Parathyroid adenoma (tissue), 2 donors: ENCODE measurements at regions not wholly inside any gene's neighbourhood (a gene's known extent, or its start where the extent isn't known, plus 50 kb on each side); places are given as distances from the start of the nearest gene placed in this dataset.
A peak's percentile ranks its signal among the peaks of the same experiment; 100 is the strongest.

Source experiments
- H2AFZ ChIP-seq: fragments of 300-600 bp; sonication (generic); one replicate; pipeline ENCODE4 v1.7.0; 2017; ENCODE audit warnings: antibody characterized with exemption, mild to moderate bottlenecking
- H3K27ac ChIP-seq: fragments of 300-600 bp; sonication (generic); one replicate; pipeline ENCODE4 v1.7.0; 2017
- H3K27me3 ChIP-seq: fragments of 300-600 bp; sonication (generic); one replicate; pipeline ENCODE4 v1.7.0; 2017; ENCODE audit warnings: low read length; ENCODE audit not compliant: control insufficient read depth, insufficient read depth
- H3K36me3 ChIP-seq: fragments of 300-600 bp; sonication (generic); one replicate; pipeline ENCODE4 v1.7.0; 2017; ENCODE audit warnings: low read length; ENCODE audit not compliant: control insufficient read depth, insufficient read depth
- H3K4me1 ChIP-seq: fragments of 300-600 bp; sonication (generic); one replicate; pipeline ENCODE4 v1.7.0; 2017; ENCODE audit warnings: control low read depth
- H3K4me2 ChIP-seq: fragments of 300-600 bp; sonication (generic); one replicate; pipeline ENCODE4 v1.7.0; 2017; ENCODE audit warnings: low read length
- H3K4me3 ChIP-seq: fragments of 300-600 bp; sonication (generic); one replicate; pipeline ENCODE4 v1.7.0; 2017; ENCODE audit warnings: low read depth, low read length
- H3K79me2 ChIP-seq: fragments of 300-600 bp; sonication (generic); one replicate; pipeline ENCODE4 v1.7.0; 2017; ENCODE audit warnings: control low read depth
- H3K9ac ChIP-seq: fragments of 300-600 bp; sonication (generic); one replicate; pipeline ENCODE4 v1.7.0; 2017; ENCODE audit warnings: mild to moderate bottlenecking
- H3K9me3 ChIP-seq: fragments of 300-600 bp; sonication (generic); one replicate; pipeline ENCODE4 v1.7.0; 2017; ENCODE audit warnings: low read length; ENCODE audit not compliant: control insufficient read depth
- CTCF ChIP-seq: fragments of 300-600 bp; sonication (generic); IDR thresholded peaks from one replicate; pipeline ENCODE4 v1.7.0; 2017; ENCODE audit warnings: antibody characterized with exemption, mild to moderate bottlenecking
- donor health status: primary hyperparathyroidism.

GRCh38 chr14:36066636-36067035 lies 109.9 kb downstream of the PTCSC3 start:
- H3K27ac ChIP-seq = no peak overlapping the region
- H3K79me2 ChIP-seq = no peaks in the 10 kb centered on the region
- H3K4me3 ChIP-seq = no peak overlapping the region
- H3K27me3 ChIP-seq = no peaks in the 10 kb centered on the region
- no peak for TF ChIP-seq CTCF
- no peaks in the 10 kb centered on the region for H3K4me1 ChIP-seq
- no peaks in the 10 kb centered on the region for H3K9me3 ChIP-seq
- H3K36me3 ChIP-seq = no peaks in the 10 kb centered on the region
- H2AFZ ChIP-seq = no peak overlapping the region
- H3K4me2 ChIP-seq = no peak overlapping the region
- H3K9ac ChIP-seq = no peak overlapping the region

DNA sequence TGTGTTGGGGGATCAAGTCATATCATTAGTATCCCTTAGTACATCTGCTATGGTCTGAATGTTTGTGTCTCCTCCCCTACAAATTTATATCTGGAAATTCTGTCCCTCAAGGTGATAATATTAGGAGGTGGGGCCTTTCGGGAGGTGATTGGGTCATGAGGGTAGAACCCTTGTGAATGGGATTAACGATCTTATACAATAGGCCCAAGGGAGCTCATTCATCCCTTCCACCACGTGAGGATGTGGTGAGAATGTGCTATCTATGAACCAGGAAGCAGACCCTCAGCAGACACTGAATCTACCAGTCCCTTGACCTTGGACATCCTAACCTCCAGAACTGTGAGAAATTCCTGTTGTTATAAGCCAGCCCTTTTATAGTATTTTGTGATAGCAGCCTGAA lies 110.7 kb downstream of the PTCSC3 start:
- H3K27ac ChIP-seq = no peak overlapping the region
- no peaks in the 10 kb centered on the region for H3K27me3 ChIP-seq
- H3K36me3 ChIP-seq = no peaks in the 10 kb centered on the region
- H3K9ac ChIP-seq = no peak overlapping the region
- H3K79me2 ChIP-seq = no peaks in the 10 kb centered on the region
- H2AFZ ChIP-seq = no peak overlapping the region
- no peaks in the 10 kb centered on the region for H3K9me3 ChIP-seq
- no peaks in the 10 kb centered on the region for H3K4me1 ChIP-seq
- H3K4me3 ChIP-seq = no peak overlapping the region
- H3K4me2 ChIP-seq = no peak overlapping the region
- no peak for TF ChIP-seq CTCF

DNA sequence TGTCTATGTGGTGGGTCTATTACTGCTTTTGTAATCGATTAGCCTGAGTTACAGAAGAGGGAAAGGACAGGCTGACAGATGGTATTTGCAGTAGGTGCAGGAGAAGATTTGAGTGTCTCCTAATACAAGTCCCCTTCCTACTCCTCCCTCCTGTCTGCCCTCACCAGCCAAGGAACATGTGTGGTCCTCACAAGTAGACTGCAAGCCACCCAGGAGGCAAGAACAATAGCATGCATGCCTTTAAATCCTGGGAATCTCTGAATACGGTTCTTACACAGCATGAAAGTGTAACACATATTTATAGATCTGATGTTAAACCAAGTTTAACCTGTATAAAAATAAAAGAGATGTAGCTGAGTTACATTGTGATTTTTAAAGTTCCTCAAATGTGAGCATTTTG lies 117.0 kb downstream of the PTCSC3 start:
- Histone ChIP-seq H3K4me2 (no peak overlapping the region), H3K27me3 (no peaks in the 10 kb centered on the region), H3K36me3 (no peaks in the 10 kb centered on the region), H3K9ac (no peak overlapping the region), H3K4me1 (no peaks in the 10 kb centered on the region), H3K27ac (no peak overlapping the region), H3K4me3 (no peak overlapping the region), H3K9me3 (no peaks in the 10 kb centered on the region), H3K79me2 (no peaks in the 10 kb centered on the region), H2AFZ (no peak overlapping the region)
- no peak for TF ChIP-seq CTCF

- TF ChIP-seq CTCF = no peak
- H3K27me3 ChIP-seq = no peaks in the 10 kb centered on the region
- no peak overlapping the region for H3K27ac ChIP-seq
Observed at GRCh38 chr14:36057452-36058116, 118.9 kb downstream of the PTCSC3 start.

DNA sequence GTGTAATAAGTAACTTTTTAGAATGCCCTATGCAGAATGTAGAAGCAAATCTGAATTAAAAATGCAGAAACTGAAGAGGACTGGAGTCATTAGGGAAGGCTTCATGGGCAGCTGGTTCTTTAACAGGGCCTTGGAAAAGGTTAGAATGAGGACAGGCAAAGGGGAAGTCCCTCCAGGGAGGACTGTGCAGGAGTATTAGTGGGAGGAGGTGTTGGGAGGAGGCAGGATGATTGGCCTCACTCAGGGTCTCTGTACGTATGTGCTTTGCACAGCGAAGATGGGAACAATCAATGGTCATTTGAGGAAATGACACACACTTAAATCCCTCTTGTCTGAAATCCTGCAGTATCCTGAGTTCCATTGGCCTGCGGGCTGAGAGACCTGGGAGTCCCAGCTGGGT lies 119.7 kb downstream of the PTCSC3 start:
- Histone ChIP-seq H3K4me1 (no peaks in the 10 kb centered on the region), H3K9me3 (no peaks in the 10 kb centered on the region), H3K36me3 (no peaks in the 10 kb centered on the region), H3K27ac (no peak overlapping the region), H3K27me3 (no peaks in the 10 kb centered on the region), H3K4me2 (peak overlapping the region; percentile 15), H3K4me3 (no peak overlapping the region), H3K9ac (no peak overlapping the region), H2AFZ (no peak overlapping the region), H3K79me2 (no peaks in the 10 kb centered on the region)
- TF ChIP-seq CTCF = no peak

More at GRCh38 chr14:36057452-36058116, 118.9 kb downstream of the PTCSC3 start:
- Histone ChIP-seq H3K79me2 (no peaks in the 10 kb centered on the region), H3K4me1 (no peaks in the 10 kb centered on the region), H3K9me3 (no peaks in the 10 kb centered on the region), H3K4me2 (peak overlapping the region; percentile 15), H3K4me3 (no peak overlapping the region), H3K36me3 (no peaks in the 10 kb centered on the region), H2AFZ (no peak overlapping the region), H3K9ac (no peak overlapping the region)
